NCI-H82 treated with DMSO at 0.1 percent for 48 hours (cell line): ENCODE measurements at regions not wholly inside any gene's neighbourhood (a gene's known extent, or its start where the extent isn't known, plus 50 kb on each side); places are given as distances from the start of the nearest gene placed in this dataset.

Experiments used
- DNase-seq: peaks from one replicate; lab custom pipeline; 2025; ENCODE audit not compliant: unreplicated experiment; lab: John Stamatoyannopoulos, UW

- no peak for DNase-seq
Measured at GRCh38 chr21:35850542-35851103, 209.7 kb downstream of the SETD4 start.

- DNase-seq = no peak
Measured at GRCh38 chr21:35850029-35850428, 210.3 kb downstream of the SETD4 start.

- no peak for DNase-seq
Measured at GRCh38 chr21:35849144-35849543, 211.2 kb downstream of the SETD4 start.

- no peak for DNase-seq
Measured at GRCh38 chr21:35843911-35844667, 216.2 kb downstream of the SETD4 start.

DNA sequence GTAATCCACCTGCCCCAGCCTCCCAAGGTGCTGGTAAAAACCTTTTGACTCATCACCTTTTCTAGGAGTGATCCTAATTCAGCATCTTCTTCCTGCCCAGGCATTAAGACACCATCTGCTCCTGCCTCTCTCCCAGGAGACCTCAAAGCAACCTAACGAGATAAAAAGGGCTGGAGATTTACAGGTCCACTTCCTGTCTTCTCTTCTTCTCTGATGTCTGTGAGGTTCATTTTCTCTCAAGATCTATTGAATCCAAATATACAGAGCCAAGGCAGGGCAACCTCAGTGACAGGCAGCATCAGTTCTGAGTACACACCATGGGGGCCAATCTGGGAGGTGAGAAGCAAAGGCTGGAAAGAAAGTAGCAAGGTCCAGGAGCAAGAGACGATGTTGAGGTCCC lies 219.4 kb downstream of the SETD4 start:
- DNase-seq = peak; percentile 10

DNA sequence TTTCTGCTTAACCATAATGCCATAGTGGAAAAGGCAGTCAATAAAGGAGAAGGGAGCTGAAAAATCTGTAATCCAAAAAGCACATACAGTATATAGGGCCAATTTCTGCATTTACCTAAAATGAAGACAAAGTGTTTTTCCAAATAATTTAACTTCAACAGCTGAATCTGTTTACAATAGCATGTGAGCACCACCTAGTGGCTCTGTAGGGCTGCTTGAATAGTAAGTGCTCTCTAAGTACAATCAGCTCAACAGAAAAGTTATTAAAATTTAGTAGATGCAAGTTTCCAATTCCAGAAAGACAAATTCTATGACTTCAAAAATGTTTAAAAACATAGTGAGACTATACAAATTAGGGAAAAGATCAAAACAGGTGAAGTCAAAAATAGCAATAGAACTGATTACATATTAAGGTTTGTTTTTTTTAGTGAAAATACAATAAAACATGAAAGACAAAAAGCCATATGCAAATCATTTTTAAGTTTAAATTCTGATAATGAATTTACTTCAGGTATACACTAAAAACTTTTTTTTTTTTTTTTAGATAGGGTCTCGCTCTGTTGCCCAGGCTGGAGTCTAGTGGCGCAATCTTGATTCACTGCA lies 220.0 kb downstream of the SETD4 start:
- peak; percentile 10 for DNase-seq

GRCh38 chr21:35838987-35839763 lies 221.2 kb downstream of the SETD4 start:
- no peak for DNase-seq

GRCh38 chr21:35838350-35838749 lies 222.0 kb downstream of the SETD4 start:
- DNase-seq = no peak

DNA sequence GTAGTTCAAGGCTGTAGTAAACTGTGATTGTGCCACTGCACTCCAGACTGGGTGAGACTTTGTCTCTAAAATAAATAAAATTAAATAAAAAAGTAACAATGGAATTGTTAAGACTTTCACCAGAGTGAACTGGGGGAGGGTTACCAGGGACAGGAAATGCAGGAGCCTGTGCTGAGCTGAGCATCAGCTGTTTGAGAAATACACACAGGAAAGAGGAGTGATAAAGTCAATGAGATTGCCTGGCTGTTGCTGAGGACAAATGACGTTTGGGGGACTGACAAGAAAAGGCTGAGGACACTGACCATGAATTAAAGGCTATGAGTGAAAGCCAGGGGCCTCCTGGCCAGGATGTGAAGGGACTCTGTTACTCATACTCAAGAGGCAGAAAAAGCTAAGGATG lies 226.3 kb downstream of the SETD4 start:
- no peak for DNase-seq

- DNase-seq = no peak
Measured at GRCh38 chr21:35833388-35833787, 226.9 kb downstream of the SETD4 start.

- DNase-seq = no peak
Measured at GRCh38 chr21:35831230-35831629, 229.1 kb downstream of the SETD4 start.

- DNase-seq = no peak
Measured at GRCh38 chr21:35829067-35829466, 231.3 kb downstream of the SETD4 start.

DNA sequence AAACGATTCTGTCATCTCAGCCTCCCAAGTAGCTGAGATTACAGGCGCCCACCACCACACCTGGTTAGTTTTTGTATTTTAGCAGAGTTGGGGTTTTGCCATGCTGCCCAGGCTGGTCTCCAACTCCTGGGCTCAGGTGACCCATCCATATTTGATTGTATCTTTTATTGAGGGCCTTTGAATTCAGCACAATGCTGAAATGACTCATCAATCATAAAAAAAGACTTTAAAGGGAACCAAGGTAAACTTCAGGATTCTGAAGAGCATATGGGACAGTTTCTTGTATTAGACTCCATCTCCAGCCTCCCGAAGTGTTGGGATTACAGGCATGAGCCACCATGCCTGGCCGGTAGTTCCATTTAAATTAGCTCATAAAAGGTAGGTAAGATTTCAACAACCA lies 232.2 kb downstream of the SETD4 start:
- DNase-seq = no peak

DNA sequence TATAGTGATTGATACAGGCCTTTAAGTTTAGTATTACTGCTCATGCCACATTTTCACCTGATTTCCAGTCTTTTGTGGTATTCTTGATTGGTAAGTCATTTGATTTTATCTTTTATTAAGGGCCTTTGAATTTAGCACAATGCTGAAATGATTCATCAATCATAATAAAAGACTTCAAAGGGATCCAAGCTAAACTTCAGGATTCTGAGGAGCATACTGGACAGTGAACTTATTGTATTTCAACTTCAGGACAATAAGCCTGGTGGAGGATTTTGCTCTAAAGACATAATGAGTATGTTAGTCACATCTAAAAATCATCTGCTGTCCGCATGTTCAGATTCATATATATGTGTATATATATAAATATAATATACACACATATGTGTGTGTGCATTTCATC lies 233.3 kb downstream of the SETD4 start:
- DNase-seq = no peak

DNA sequence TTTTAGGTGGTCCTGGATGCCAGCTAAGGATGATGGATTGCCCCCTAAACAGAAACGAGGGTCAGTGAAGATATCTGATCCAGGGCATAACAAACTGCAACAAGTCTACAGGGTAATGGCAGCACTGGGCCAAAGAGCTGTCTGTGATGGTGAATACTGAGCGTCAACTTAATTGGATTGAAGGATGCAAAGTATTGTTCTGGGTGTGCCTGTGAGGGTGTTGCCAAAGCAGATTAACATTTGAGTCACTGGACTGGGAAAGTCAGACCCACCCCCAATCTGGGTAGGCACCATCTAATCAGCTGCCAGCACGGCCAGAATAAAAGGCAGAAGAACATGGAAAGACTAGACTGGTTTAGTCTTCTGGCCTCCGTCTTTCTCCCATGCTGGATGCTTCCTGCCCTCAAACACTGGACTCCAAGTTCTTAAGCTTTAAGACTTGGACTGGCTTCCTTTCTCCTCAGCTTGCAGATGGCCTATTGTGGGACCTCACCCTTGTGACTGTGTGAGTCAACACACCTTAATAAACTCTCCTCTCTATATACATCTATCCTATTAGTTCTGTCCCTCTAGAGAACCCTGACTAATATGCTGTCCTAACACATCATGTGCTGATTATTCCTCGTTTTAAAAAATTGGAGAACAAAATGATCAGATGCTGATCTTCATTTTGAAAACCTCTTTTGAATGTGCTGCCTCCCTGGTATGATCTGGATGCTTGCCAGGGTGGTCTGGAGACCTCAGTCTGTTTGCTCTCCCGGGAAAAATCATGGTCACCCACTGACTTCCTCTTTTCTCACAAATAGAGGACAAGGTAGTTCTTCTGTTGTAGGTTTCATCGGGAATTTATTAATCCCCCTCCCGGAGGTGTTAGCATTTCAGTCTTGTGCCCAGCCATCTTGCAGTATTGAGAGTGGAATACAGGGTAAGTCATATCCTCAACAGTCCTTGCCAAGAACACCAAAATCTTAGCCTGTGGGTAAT lies 234.7 kb downstream of the SETD4 start:
- peak; percentile 15 for DNase-seq

- DNase-seq = no peak
Measured at GRCh38 chr21:35824136-35824535, 236.2 kb downstream of the SETD4 start.

- no peak for DNase-seq
Measured at GRCh38 chr21:35819134-35819533, 241.2 kb downstream of the SETD4 start.

GRCh38 chr21:35818597-35818996 lies 241.7 kb downstream of the SETD4 start:
- DNase-seq = no peak

DNA sequence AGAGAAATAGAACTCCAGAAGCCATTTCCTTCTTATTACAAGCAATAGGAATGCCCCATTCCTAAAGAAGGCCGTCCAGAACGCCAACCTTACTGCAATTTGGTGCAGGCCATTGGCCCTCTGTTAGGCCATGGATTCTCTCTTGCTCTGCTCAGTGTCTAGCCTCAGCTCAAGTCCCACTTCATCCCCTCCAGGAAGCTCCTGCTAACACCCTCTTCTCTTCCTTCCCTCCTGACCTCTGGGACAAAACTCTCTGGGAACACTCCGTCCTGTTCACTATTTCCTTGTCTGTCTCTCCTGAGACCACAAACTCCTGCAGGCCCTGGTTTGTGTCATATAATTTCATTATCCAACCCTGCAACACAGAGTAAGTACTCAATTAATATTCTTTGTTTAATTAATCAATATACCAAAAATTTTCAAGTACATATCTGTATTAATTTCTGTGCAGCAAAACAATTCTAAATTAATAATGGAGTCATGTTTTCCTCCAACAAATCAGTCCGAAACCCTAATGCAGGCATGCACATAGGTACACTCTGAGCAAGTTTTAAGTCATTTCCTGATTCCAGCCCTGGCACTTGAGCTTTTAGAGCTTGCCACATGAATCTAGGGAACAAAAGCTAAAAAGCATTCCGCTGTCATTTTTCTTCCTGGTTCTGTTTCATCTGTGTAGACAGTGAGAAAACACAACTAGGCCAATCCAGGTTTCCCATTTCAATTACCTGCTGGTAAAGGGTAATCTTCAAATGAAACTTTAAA lies 245.3 kb downstream of the SETD4 start:
- no peak for DNase-seq

DNA sequence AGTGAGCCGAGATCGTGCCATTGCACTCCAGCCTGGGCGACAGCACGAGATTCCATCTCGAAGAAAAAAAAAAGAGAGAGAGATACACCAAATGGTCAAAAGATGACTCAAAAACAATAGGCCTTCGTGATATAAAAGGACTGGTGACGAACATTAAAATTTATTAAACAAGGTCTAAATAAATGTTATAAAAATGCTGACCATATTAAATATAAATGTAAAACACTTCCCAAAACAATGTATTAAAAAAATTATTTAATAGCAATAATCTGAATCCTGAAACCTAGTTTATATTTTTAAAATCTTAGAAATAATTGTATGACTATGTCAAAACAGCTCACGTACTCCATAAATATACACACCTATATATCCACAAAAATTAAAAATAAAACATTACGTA lies 247.6 kb downstream of the SETD4 start:
- DNase-seq = no peak
